ENCODE measurements at regions not wholly inside any gene's neighbourhood (a gene's known extent, or its start where the extent isn't known, plus 50 kb on each side); places are given as distances from the start of the nearest gene placed in this dataset.

DNA sequence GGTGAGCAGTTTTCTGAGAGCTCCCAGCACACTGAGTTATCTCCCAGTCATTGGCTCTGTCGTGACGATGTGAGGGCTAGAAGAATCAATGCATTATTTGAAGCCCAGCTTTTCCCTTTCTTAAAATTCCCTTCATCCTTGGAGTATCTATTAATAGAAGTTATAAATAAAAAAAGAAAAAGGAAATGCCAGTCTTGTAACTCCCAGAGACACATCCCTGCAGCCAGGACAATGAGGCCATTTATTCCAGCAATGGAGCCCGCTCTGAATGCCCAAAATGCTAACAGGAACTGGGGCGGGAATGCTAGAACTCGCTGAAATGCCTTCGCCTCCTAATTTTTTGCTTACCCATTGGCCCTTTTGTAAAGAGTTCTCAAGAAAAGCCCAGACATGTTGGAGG lies 305.8 kb downstream of the TFAP2C start:
- Histone ChIP-seq H3K27ac (ENCODE audit: low read length) (no peak overlapping the region), H3K27me3 (ENCODE audit: low read length) (no peaks in the 10 kb centered on the region), H3K4me3 (ENCODE audit: low read length) (no peak overlapping the region), H3K36me3 (ENCODE audit: low read depth, low read length) (no peaks in the 10 kb centered on the region), H3K9me2 (replicated peaks; ENCODE audit: low read length) (no peaks in the 10 kb centered on the region), H3K4me2 (ENCODE audit: low read length) (no peak overlapping the region), H3K4me1 (ENCODE audit: insufficient read depth, low read length) (peaks cover 14% of the 10 kb centered on the region), H3K9me3 (ENCODE audit: low read length) (no peaks in the 10 kb centered on the region), H4K20me1 (ENCODE audit: low read length) (no peaks in the 10 kb centered on the region), H3K9ac (ENCODE audit: low read length) (no peak overlapping the region), H3K79me2 (ENCODE audit: low read length) (no peaks in the 10 kb centered on the region), H2AFZ (ENCODE audit: low read length) (no peak overlapping the region), H3F3A (ENCODE audit: low read length, unreplicated experiment) (no peaks in the 10 kb centered on the region)
- DNase-seq (no peak), ATAC-seq (no peak)
- TF ChIP-seq, protein P1, sequence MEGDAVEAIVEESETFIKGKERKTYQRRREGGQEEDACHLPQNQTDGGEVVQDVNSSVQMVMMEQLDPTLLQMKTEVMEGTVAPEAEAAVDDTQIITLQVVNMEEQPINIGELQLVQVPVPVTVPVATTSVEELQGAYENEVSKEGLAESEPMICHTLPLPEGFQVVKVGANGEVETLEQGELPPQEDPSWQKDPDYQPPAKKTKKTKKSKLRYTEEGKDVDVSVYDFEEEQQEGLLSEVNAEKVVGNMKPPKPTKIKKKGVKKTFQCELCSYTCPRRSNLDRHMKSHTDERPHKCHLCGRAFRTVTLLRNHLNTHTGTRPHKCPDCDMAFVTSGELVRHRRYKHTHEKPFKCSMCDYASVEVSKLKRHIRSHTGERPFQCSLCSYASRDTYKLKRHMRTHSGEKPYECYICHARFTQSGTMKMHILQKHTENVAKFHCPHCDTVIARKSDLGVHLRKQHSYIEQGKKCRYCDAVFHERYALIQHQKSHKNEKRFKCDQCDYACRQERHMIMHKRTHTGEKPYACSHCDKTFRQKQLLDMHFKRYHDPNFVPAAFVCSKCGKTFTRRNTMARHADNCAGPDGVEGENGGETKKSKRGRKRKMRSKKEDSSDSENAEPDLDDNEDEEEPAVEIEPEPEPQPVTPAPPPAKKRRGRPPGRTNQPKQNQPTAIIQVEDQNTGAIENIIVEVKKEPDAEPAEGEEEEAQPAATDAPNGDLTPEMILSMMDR (conservative IDR thresholded peaks at IDR 0.05; ENCODE audit: low read depth, low read length) = no peak
- TF ChIP-seq EZH2phosphoT487 (IDR thresholded peaks at IDR 0.05; ENCODE audit: borderline replicate concordance, low read length) (no peak), EZH2 (IDR thresholded peaks at IDR 0.05; ENCODE audit: low read length, unreplicated experiment) (no peak)
- BruUV-seq (replicated peaks) = no TSS peak
- POLR2A ChIA-PET (ENCODE audit: unreplicated experiment) = no interaction called here
- CTCF ChIA-PET = no interaction called here
- intact Hi-C loops (cut with micrococcal nuclease) = no loop called here

DNA sequence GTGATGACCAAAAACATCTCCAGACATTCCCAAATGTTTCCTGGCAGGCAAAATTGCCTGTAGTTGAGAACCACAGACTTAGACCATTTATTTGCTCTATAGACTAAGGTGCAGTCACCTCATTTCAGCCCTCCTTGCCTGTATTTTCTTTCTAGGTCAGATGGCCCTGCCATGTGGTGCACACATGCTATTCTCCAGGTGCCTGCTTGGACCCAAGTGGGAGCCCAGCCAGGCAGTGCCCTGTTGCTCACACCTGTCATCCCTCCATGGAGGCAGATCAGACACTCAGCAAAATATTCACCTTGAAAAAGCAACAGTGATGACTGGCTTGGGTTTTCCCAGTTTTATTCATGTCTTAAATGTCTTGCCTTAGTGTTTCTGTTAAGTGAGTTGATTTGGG lies 311.4 kb downstream of the TFAP2C start:
- Histone ChIP-seq H3K4me3 (ENCODE audit: low read length) (no peak overlapping the region), H3K4me1 (ENCODE audit: insufficient read depth, low read length) (no peaks in the 10 kb centered on the region), H3K9me2 (replicated peaks; ENCODE audit: low read length) (no peaks in the 10 kb centered on the region), H3K4me2 (ENCODE audit: low read length) (no peak overlapping the region), H3K27me3 (ENCODE audit: low read length) (no peaks in the 10 kb centered on the region), H2AFZ (ENCODE audit: low read length) (no peak overlapping the region), H4K20me1 (ENCODE audit: low read length) (no peaks in the 10 kb centered on the region), H3K79me2 (ENCODE audit: low read length) (no peaks in the 10 kb centered on the region), H3K9ac (ENCODE audit: low read length) (no peak overlapping the region), H3K9me3 (ENCODE audit: low read length) (no peaks in the 10 kb centered on the region), H3F3A (ENCODE audit: low read length, unreplicated experiment) (no peaks in the 10 kb centered on the region), H3K27ac (ENCODE audit: low read length) (no peak overlapping the region), H3K36me3 (ENCODE audit: low read depth, low read length) (no peaks in the 10 kb centered on the region)
- TF ChIP-seq, protein P1 (conservative IDR thresholded peaks at IDR 0.05; ENCODE audit: low read depth, low read length) = no peak
- TF ChIP-seq EZH2 (IDR thresholded peaks at IDR 0.05; ENCODE audit: low read length, unreplicated experiment) (no peak), EZH2phosphoT487 (IDR thresholded peaks at IDR 0.05; ENCODE audit: borderline replicate concordance, low read length) (no peak)
- no peak for ATAC-seq
- ChIA-PET POLR2A (ENCODE audit: unreplicated experiment) (no interaction called here), CTCF (no interaction called here)
- no peak for DNase-seq
- BruUV-seq (replicated peaks) = no TSS peak
- intact Hi-C loops (cut with micrococcal nuclease) = no loop called here

DNA sequence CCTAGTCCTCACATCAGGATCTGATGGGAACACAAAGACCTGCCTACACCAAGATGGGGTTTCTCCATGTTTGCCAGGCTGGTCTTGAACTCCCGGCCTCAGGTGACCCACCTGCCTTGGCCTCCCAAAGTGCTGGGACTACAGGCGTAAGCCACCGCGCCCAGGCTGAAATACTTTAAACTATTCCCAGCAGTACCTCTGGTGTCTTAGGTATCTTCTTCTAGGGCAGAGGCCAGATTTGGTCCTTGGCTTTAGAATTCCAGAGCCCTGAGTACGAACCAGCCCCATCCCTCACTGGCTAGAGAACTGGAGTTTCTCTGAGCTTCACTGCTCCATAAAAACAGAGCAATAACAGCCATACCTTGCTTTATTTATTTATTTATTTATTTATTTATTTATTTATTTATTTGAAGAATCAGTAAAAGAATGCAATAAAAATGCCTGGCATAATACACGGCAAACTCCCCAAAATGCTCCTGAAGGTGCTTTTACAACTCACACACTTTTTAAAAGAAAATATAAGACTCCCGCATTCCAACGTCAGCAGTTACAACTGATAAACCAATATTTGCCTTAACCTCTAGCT lies 312.1 kb downstream of the TFAP2C start:
- CTCF ChIA-PET = no interaction called here

More for the DNA sequence above, 312.1 kb downstream of the TFAP2C start:
- TF ChIP-seq EZH2phosphoT487 (IDR thresholded peaks at IDR 0.05; ENCODE audit: borderline replicate concordance, low read length) (no peak), EZH2 (IDR thresholded peaks at IDR 0.05; ENCODE audit: low read length, unreplicated experiment) (no peak)
- TF ChIP-seq, protein P1 (conservative IDR thresholded peaks at IDR 0.05; ENCODE audit: low read depth, low read length) = no peak
- Histone ChIP-seq H3K36me3 (ENCODE audit: low read depth, low read length) (no peaks in the 10 kb centered on the region), H3K4me1 (ENCODE audit: insufficient read depth, low read length) (no peaks in the 10 kb centered on the region), H3K9me3 (ENCODE audit: low read length) (no peaks in the 10 kb centered on the region), H4K20me1 (ENCODE audit: low read length) (no peaks in the 10 kb centered on the region), H3F3A (ENCODE audit: low read length, unreplicated experiment) (no peaks in the 10 kb centered on the region), H3K79me2 (ENCODE audit: low read length) (no peaks in the 10 kb centered on the region), H3K4me2 (ENCODE audit: low read length) (no peak overlapping the region), H3K9ac (ENCODE audit: low read length) (no peak overlapping the region), H3K9me2 (replicated peaks; ENCODE audit: low read length) (no peaks in the 10 kb centered on the region), H3K27ac (ENCODE audit: low read length) (no peak overlapping the region), H3K27me3 (ENCODE audit: low read length) (peaks cover 4% of the 10 kb centered on the region; the same call in 1 of the 2 replicates), H3K4me3 (ENCODE audit: low read length) (no peak overlapping the region), H2AFZ (ENCODE audit: low read length) (no peak overlapping the region)
- DNase-seq (no peak), ATAC-seq (no peak)
- no TSS peak for BruUV-seq (replicated peaks)
- intact Hi-C loops (cut with micrococcal nuclease) = no loop called here
- POLR2A ChIA-PET (ENCODE audit: unreplicated experiment) = no interaction called here

Measured in PC-3 (cell line).